ENCODE measurements at regions not wholly inside any gene's neighbourhood (a gene's known extent, or its start where the extent isn't known, plus 50 kb on each side); places are given as distances from the start of the nearest gene placed in this dataset.
A peak's percentile ranks its signal among the peaks of the same experiment; 100 is the strongest.

DNA sequence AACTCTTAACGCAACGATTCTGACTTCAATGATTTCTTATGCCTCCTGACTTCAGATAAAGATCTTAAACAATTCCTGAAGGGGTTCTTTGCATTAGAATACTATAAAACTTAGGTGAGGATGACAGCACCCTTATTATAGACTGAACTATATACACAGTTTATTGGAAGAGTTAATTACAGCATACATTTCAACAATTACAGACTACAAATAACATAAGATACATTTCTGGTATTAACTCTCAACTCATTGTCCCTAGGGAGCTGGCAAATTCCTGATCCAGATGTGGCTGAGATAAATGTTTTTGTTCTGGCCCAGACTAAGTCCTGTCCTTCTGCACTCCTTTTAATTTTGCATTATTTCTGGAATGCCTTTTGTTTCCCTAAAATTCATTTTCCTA lies 155.5 kb upstream of the TMC3 start:
- 0 out of 2 replicates have a peak, but pooled peaks have one; percentile 3 for TF ChIP-seq GATA2 (IDR thresholded peaks at IDR 0.05; ENCODE audit: low read depth, low read length)
- no peak for TF ChIP-seq GATA3 (IDR thresholded peaks at IDR 0.05; ENCODE audit: low read depth, low read length)

Data from SH-SY5Y (cell line).